OCI-LY7 (cell line): ENCODE measurements at regions not wholly inside any gene's neighbourhood (a gene's known extent, or its start where the extent isn't known, plus 50 kb on each side); places are given as distances from the start of the nearest gene placed in this dataset.
"Not testable (repeated sequence)": the region's sequence is repeated elsewhere in the genome, so short reads cannot be mapped to it uniquely, and the experiment has no call there.

Source experiments
- BruUV-seq: library from RNA; stranded (reverse); fragments of 400-500 nt; replicated peaks from 2 replicates; lab custom pipeline; 2021; lab: Mats Ljungman, UMichigan
- CTCF ChIA-PET: fragments of 300-600 bp; sonication (Branson Sonifier 250); formaldehyde crosslinking; loops from one replicate; lab custom pipeline; 2022; ENCODE audit warnings: antibody characterized with exemption; ENCODE audit not compliant: unreplicated experiment; lab: Charles Lee
- POLR2A ChIA-PET: fragments of 300-600 bp; sonication (Branson Sonifier 250); formaldehyde crosslinking; loops from one replicate; lab custom pipeline; 2022; ENCODE audit warnings: antibody characterized with exemption; lab: Charles Lee
- DNase-seq: peaks from one replicate; pipeline ENCODE4 v3.0.0-alpha.2; 2015; ENCODE audit warnings: low spot score
- H2AFZ ChIP-seq: fragments of 200-600 bp; sonication (generic), shearing (Covaris generic); 2 replicates; pipeline ENCODE4 v1.6.1; 2014; ENCODE audit warnings: mild to moderate bottlenecking, antibody characterized with exemption, low read length, moderate library complexity
- H3K27ac ChIP-seq: fragments of 200-600 bp; sonication (generic); 2 replicates; pipeline ENCODE4 v1.5.1; 2014; ENCODE audit warnings: mixed run types, low read depth, mild to moderate bottlenecking, moderate library complexity, low read length, inconsistent platforms; ENCODE audit not compliant: poor library complexity, severe bottlenecking
- H3K36me3 ChIP-seq: fragments of 200-600 bp; sonication (generic); 2 replicates; pipeline ENCODE4 v1.6.1; 2014; ENCODE audit warnings: mild to moderate bottlenecking, antibody characterized with exemption, low read length, moderate library complexity, mixed read lengths; ENCODE audit not compliant: insufficient read depth
- H3K4me1 ChIP-seq: fragments of 200-600 bp; sonication (generic); 2 replicates; pipeline ENCODE4 v1.5.1; 2014; ENCODE audit warnings: mild to moderate bottlenecking, low read length; ENCODE audit not compliant: insufficient read depth, poor library complexity, severe bottlenecking
- H3K4me2 ChIP-seq: fragments of 200-600 bp; sonication (generic); 2 replicates; pipeline ENCODE4 v1.6.1; 2014; ENCODE audit warnings: mild to moderate bottlenecking, low read length
- H3K4me3 ChIP-seq: fragments of 200-600 bp; sonication (generic); 2 replicates; pipeline ENCODE4 v1.5.1; 2014; ENCODE audit warnings: mild to moderate bottlenecking, low read depth, low read length; ENCODE audit not compliant: poor library complexity, severe bottlenecking
- H3K79me2 ChIP-seq: fragments of 200-600 bp; sonication (generic); 2 replicates; pipeline ENCODE4 v1.6.1; 2016; ENCODE audit warnings: low read depth, mild to moderate bottlenecking, low read length, moderate library complexity, mixed read lengths; ENCODE audit not compliant: insufficient read depth
- H3K9me2 ChIP-seq: fragments of 200-600 bp; sonication (generic); 2 replicates; pipeline ENCODE4 v1.6.1; 2016; ENCODE audit warnings: mild to moderate bottlenecking, low read length, mixed read lengths; ENCODE audit not compliant: insufficient read depth
- H3K9me3 ChIP-seq: fragments of 200-600 bp; sonication (generic); 2 replicates; pipeline ENCODE4 v1.6.1; 2014; ENCODE audit warnings: mild to moderate bottlenecking, mixed run types, low read length, mixed read lengths
- H4K20me1 ChIP-seq: fragments of 200-600 bp; sonication (generic); 2 replicates; pipeline ENCODE4 v1.6.1; 2014; ENCODE audit warnings: mild to moderate bottlenecking, antibody characterized with exemption, low read length, moderate library complexity, mixed read lengths; ENCODE audit not compliant: insufficient read depth
- EZH2phosphoT487 ChIP-seq: fragments of 200-600 bp; sonication (generic); IDR thresholded peaks from 2 replicates; pipeline ENCODE4 v1.6.1; 2018; ENCODE audit warnings: low read depth, borderline replicate concordance, mild to moderate bottlenecking, mixed run types, antibody characterized with exemption, low read length, moderate library complexity, mixed read lengths
- intact Hi-C: fragments of 100-400 bp; cut with micrococcal nuclease; formaldehyde crosslinking; loops from one replicate; pipeline ENCODE4 v1.10.0; 2022; ENCODE audit not compliant: unreplicated experiment
- TF ChIP-seq, protein P1 (sequence below): fragments of 200-600 bp; sonication (generic); conservative IDR thresholded peaks from 2 replicates; pipeline ENCODE4 v1.5.1; 2014; ENCODE audit warnings: mild to moderate bottlenecking, antibody characterized with exemption, low read length, moderate library complexity, mixed read lengths

DNA sequence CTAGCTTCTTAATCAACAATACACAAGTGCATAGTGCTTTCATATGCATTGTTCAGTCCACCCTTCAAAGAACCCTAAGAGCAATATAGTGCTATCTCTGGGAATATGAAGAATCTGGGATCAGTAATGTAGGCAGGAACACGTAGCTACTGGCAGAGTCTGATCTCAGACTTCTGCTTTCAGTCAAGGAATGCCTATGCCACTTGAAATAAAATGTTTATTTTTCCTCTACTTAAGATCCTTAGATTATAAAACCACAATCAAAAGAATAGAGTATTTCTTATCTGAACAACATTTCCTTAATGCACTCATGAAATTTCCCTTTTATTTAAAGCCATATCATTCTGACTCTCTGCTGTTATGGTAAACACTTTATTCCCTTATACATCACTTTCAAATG is 1407.8 kb upstream of the C9orf72 start:
- ChIA-PET CTCF (no interaction called here), POLR2A (no interaction called here)
- DNase-seq = no peak

DNA sequence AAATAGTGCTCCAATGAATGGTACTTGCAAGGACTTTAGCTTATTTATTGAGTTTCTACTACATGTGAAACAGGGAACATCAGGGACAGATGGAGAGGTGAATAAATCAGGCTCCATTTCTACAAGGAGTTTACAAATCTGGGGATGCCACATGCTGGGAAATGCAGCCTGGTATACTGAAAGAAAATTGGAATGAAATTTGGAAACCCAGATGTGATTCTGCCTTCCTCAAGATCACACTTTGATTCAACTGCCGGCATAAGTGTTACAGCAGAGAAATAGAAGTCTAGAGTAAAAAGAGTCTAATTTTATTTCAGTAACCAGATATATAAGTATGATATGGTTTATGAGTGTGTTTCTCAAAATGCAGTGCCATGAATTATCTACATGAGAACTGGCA is 1408.4 kb upstream of the C9orf72 start:
- Histone ChIP-seq H4K20me1 (no peaks in the 10 kb centered on the region), H3K79me2 (no peaks in the 10 kb centered on the region), H3K4me3 (no peak overlapping the region), H3K4me1 (no peaks in the 10 kb centered on the region), H2AFZ (no peak overlapping the region), H3K36me3 (no peaks in the 10 kb centered on the region), H3K27ac (no peak overlapping the region), H3K4me2 (no peak overlapping the region), H3K9me2 (no peaks in the 10 kb centered on the region), H3K9me3 (no peaks in the 10 kb centered on the region)
- BruUV-seq = no TSS peak
- POLR2A ChIA-PET = interaction anchor here (0.7 kb wide), 1 partner anchor 64 kb away, joined by 3 read pairs; no protein-coding TSS in a partner anchor
- TF ChIP-seq, protein P1, sequence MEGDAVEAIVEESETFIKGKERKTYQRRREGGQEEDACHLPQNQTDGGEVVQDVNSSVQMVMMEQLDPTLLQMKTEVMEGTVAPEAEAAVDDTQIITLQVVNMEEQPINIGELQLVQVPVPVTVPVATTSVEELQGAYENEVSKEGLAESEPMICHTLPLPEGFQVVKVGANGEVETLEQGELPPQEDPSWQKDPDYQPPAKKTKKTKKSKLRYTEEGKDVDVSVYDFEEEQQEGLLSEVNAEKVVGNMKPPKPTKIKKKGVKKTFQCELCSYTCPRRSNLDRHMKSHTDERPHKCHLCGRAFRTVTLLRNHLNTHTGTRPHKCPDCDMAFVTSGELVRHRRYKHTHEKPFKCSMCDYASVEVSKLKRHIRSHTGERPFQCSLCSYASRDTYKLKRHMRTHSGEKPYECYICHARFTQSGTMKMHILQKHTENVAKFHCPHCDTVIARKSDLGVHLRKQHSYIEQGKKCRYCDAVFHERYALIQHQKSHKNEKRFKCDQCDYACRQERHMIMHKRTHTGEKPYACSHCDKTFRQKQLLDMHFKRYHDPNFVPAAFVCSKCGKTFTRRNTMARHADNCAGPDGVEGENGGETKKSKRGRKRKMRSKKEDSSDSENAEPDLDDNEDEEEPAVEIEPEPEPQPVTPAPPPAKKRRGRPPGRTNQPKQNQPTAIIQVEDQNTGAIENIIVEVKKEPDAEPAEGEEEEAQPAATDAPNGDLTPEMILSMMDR = no peak
- no peak for TF ChIP-seq EZH2phosphoT487
- intact Hi-C loops = no loop called here
- DNase-seq = no peak
- CTCF ChIA-PET = no interaction called here

More for the DNA sequence above, 1407.8 kb upstream of the C9orf72 start:
- no peak overlapping the region for H3K27ac ChIP-seq
- H3K4me3 ChIP-seq = no peak overlapping the region
- H3K4me1 ChIP-seq = no peaks in the 10 kb centered on the region
- intact Hi-C loops = no loop called here
- TF ChIP-seq EZH2phosphoT487 = no peak
- TF ChIP-seq, protein P1 = no peak
- BruUV-seq = no TSS peak
- no peak overlapping the region for H2AFZ ChIP-seq
- H3K4me2 ChIP-seq = no peak overlapping the region
- no peaks in the 10 kb centered on the region for H3K9me2 ChIP-seq
- H3K9me3 ChIP-seq = no peaks in the 10 kb centered on the region
- no peaks in the 10 kb centered on the region for H3K36me3 ChIP-seq
- no peaks in the 10 kb centered on the region for H3K79me2 ChIP-seq
- H4K20me1 ChIP-seq = no peaks in the 10 kb centered on the region

DNA sequence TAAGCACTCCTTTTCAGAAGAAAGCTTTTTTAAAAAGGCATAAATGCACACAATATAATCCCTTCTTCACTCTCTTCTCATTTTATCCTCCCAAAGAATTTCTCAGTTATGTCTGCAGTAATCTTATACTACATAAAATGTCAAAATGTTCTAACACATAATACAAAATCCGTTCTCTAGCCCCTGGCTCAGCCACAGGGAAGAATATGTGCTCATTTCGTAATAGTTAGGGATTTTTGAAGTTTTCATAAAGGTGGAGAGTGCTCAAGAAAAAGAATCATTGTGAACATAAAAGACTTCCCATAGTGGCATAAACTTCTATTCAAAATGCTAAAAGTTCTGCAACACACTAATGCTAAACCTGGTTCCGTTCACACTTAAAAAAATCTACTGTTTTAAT is 1410.7 kb upstream of the C9orf72 start:
- intact Hi-C loops = no loop called here
- H2AFZ ChIP-seq = no peak overlapping the region
- H3K9me3 ChIP-seq = no peaks in the 10 kb centered on the region
- TF ChIP-seq, protein P1 = no peak
- TF ChIP-seq EZH2phosphoT487 = no peak
- DNase-seq = no peak
- CTCF ChIA-PET = no interaction called here
- POLR2A ChIA-PET = interaction anchor here (0.6 kb wide), 1 partner anchor 684 kb away, joined by 7 read pairs; no protein-coding TSS in a partner anchor
- no peak overlapping the region for H3K4me3 ChIP-seq
- no peak overlapping the region for H3K4me2 ChIP-seq
- H4K20me1 ChIP-seq = no peaks in the 10 kb centered on the region
- H3K79me2 ChIP-seq = no peaks in the 10 kb centered on the region
- H3K9me2 ChIP-seq = no peaks in the 10 kb centered on the region
- no peaks in the 10 kb centered on the region for H3K4me1 ChIP-seq
- H3K27ac ChIP-seq = no peak overlapping the region
- BruUV-seq = no TSS peak
- H3K36me3 ChIP-seq = no peaks in the 10 kb centered on the region

DNA sequence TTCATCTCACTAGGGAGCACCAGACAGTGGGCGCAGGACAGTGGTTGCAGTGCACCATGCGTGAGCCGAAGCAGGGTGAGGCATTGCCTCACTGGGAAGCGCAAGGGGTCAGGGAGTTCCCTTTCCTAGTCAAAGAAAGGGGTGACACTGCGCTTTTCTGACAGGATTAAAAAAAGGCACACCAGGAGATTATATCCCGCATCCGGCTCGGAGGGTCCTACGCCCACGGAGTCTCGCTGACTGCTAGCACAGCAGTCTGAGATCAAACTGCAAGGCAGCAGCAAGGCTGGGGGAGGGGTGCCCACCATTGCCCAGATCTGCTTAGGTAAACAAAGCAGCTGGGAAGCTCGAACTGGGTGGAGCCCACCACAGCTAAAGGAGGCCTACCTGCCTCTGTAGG is 1416.7 kb upstream of the C9orf72 start:
- H3K4me1 ChIP-seq, intact Hi-C loops, H2AFZ ChIP-seq, BruUV-seq, H3K9me3 ChIP-seq, H3K79me2 ChIP-seq, H3K36me3 ChIP-seq, H3K27ac ChIP-seq, DNase-seq, H4K20me1 ChIP-seq, H3K4me3 ChIP-seq, H3K4me2 ChIP-seq, H3K9me2 ChIP-seq, CTCF ChIA-PET, POLR2A ChIA-PET: not testable (repeated sequence)
